Liver (tissue), 3 donors: ENCODE measurements at regions not wholly inside any gene's neighbourhood (a gene's known extent, or its start where the extent isn't known, plus 50 kb on each side); places are given as distances from the start of the nearest gene placed in this dataset.

ENCODE experiments used
- CTCF ChIP-seq: fragments of 150-350 bp; IDR thresholded peaks from 2 replicates; pipeline ENCODE4 v1.5.1; 2017; ENCODE audit warnings: improper control_type of control experiment, low read depth, low read length; ENCODE audit not compliant: missing input control
- GABPA ChIP-seq, 2 donors: IDR thresholded peaks in 1 of 2; conservative IDR thresholded peaks in 1 of 2; 2 replicates each; pipeline ENCODE4 v1.6.1; 2016; ENCODE audit warnings: antibody characterized with exemption in 2 of 2, mild to moderate bottlenecking in 1 of 2, moderate library complexity in 1 of 2
- HNF4G ChIP-seq: IDR thresholded peaks from 2 replicates; pipeline ENCODE4 v1.6.1; 2016; ENCODE audit warnings: antibody characterized with exemption
- RAD21 ChIP-seq, 2 donors: IDR thresholded peaks; 2 replicates each; pipeline ENCODE4 v1.6.1; 2016; ENCODE audit warnings: antibody characterized with exemption in 2 of 2, mild to moderate bottlenecking in 2 of 2
- SP1 ChIP-seq: IDR thresholded peaks from 2 replicates; pipeline ENCODE4 v1.6.1; 2018; ENCODE audit warnings: antibody characterized with exemption, mild to moderate bottlenecking
- TAF1 ChIP-seq: conservative IDR thresholded peaks from 2 replicates; pipeline ENCODE4 v1.6.1; 2016; ENCODE audit warnings: antibody characterized with exemption, mild to moderate bottlenecking
- donor health status: healthy.
- donor health status: healthy.

GRCh38 chr16:54630284-54630967 is 300.2 kb upstream of the IRX5 start:
- TF ChIP-seq CTCF (no peak), GABPA (IDR thresholded peaks at IDR 0.05 in 1 of 2, conservative IDR thresholded peaks at IDR 0.05 in 1 of 2) (no peak), HNF4G (no peak), TAF1 (no peak), SP1 (no peak), RAD21 (IDR thresholded peaks at IDR 0.05) (no peak)
